Mesenchymal stem cell (in vitro differentiated cells and primary cell): ENCODE measurements at regions not wholly inside any gene's neighbourhood (a gene's known extent, or its start where the extent isn't known, plus 50 kb on each side); places are given as distances from the start of the nearest gene placed in this dataset.
A peak's percentile ranks its signal among the peaks of the same experiment; 100 is the strongest.

ENCODE experiments used
- DNase-seq: peaks from one replicate; pipeline ENCODE4 v3.0.0-alpha.2; 2013
- H2AFZ ChIP-seq: one replicate; pipeline ENCODE4 v1.6.1; 2013; ENCODE audit warnings: low read depth, mild to moderate bottlenecking, control low read depth, inconsistent platforms, low read length, moderate library complexity
- H2AK5ac ChIP-seq: 2 replicates; pipeline ENCODE4 v1.6.1; 2013; ENCODE audit warnings: low read length, moderate library complexity, mild to moderate bottlenecking, inconsistent platforms; ENCODE audit not compliant: severe bottlenecking
- H2BK120ac ChIP-seq: one replicate; pipeline ENCODE4 v1.6.1; 2013; ENCODE audit warnings: low read depth, mild to moderate bottlenecking, inconsistent platforms, low read length, moderate library complexity
- H2BK12ac ChIP-seq, 2 experiments: one replicate each; pipeline ENCODE4 v1.6.1; 2013; ENCODE audit warnings: inconsistent platforms in 2 of 2, low read length in 2 of 2, mild to moderate bottlenecking in 2 of 2, moderate library complexity in 2 of 2, control low read depth in 1 of 2
- H2BK15ac ChIP-seq: one replicate; pipeline ENCODE4 v1.6.1; 2013; ENCODE audit warnings: mild to moderate bottlenecking, low read depth, inconsistent platforms; ENCODE audit not compliant: poor library complexity, severe bottlenecking
- H2BK5ac ChIP-seq: 2 replicates; pipeline ENCODE4 v1.6.1; 2013; ENCODE audit warnings: low read depth, mild to moderate bottlenecking, low read length, control low read depth, inconsistent platforms; ENCODE audit not compliant: poor library complexity, severe bottlenecking
- H3K14ac ChIP-seq, 2 experiments: one replicate each; pipeline ENCODE4 v1.6.1; 2013; ENCODE audit warnings: inconsistent platforms in 2 of 2, low read length in 2 of 2, control low read depth in 1 of 2, mild to moderate bottlenecking in 1 of 2, moderate library complexity in 1 of 2
- H3K18ac ChIP-seq, 2 experiments: one replicate each; pipeline ENCODE4 v1.6.1; 2013; ENCODE audit warnings: inconsistent platforms in 2 of 2, low read length in 2 of 2, control low read depth in 1 of 2, low read depth in 1 of 2, mild to moderate bottlenecking in 1 of 2
- H3K23ac ChIP-seq, 2 experiments: one replicate each; pipeline ENCODE4 v1.6.1; 2013; ENCODE audit warnings: inconsistent platforms in 2 of 2, low read length in 2 of 2, mild to moderate bottlenecking in 2 of 2, moderate library complexity in 2 of 2, control low read depth in 1 of 2
- H3K27ac ChIP-seq: 2 replicates; pipeline ENCODE4 v1.5.1; 2013; ENCODE audit warnings: mild to moderate bottlenecking, moderate library complexity, low read length, control low read depth, inconsistent platforms; ENCODE audit not compliant: poor library complexity, severe bottlenecking
- H3K27me3 ChIP-seq, 2 experiments: 2 replicates each; pipeline versions ENCODE4 v1.6.1 to v1.7.0; 2013; ENCODE audit warnings: low read length in 2 of 2, mild to moderate bottlenecking in 2 of 2, moderate library complexity in 2 of 2, control low read depth in 1 of 2, inconsistent platforms in 1 of 2; ENCODE audit not compliant: control insufficient read depth in 1 of 2, insufficient read depth in 1 of 2
- H3K36me3 ChIP-seq, 2 experiments: 2 replicates each; pipeline versions ENCODE4 v1.6.1 to v1.7.0; 2013; ENCODE audit warnings: low read length in 2 of 2, control low read depth in 1 of 2, inconsistent platforms in 1 of 2, low read depth in 1 of 2, mild to moderate bottlenecking in 1 of 2; ENCODE audit not compliant: insufficient read depth in 2 of 2, control insufficient read depth in 1 of 2
- H3K4ac ChIP-seq, 2 experiments: one replicate each; pipeline ENCODE4 v1.6.1; 2013; ENCODE audit warnings: inconsistent platforms in 2 of 2, low read length in 2 of 2, mild to moderate bottlenecking in 2 of 2, moderate library complexity in 2 of 2, control low read depth in 1 of 2, low read depth in 1 of 2
- H3K4me1 ChIP-seq: 2 replicates; pipeline ENCODE4 v1.6.1; 2013; ENCODE audit warnings: low read depth, low read length, control low read depth; ENCODE audit not compliant: control insufficient read depth, insufficient read depth
- H3K4me2 ChIP-seq: 2 replicates; pipeline ENCODE4 v1.6.1; 2013; ENCODE audit warnings: low read length, mild to moderate bottlenecking, inconsistent platforms; ENCODE audit not compliant: poor library complexity, severe bottlenecking
- H3K4me3 ChIP-seq, 2 experiments: 2 replicates each; pipeline versions ENCODE4 v1.5.1 to v1.7.0; 2013; ENCODE audit warnings: low read length in 2 of 2, mild to moderate bottlenecking in 2 of 2, control low read depth in 1 of 2, low read depth in 1 of 2; ENCODE audit not compliant: insufficient read depth in 1 of 2
- H3K79me1 ChIP-seq: replicated peaks from 2 replicates; pipeline ENCODE4 v1.6.1; 2013; ENCODE audit warnings: mild to moderate bottlenecking, control low read depth, low read length, inconsistent platforms; ENCODE audit not compliant: poor library complexity, severe bottlenecking
- H3K9ac ChIP-seq: 2 replicates; pipeline ENCODE4 v1.7.0; 2013; ENCODE audit warnings: mild to moderate bottlenecking, low read length, moderate library complexity
- H3K9me3 ChIP-seq: 2 replicates; pipeline ENCODE4 v1.7.0; 2013; ENCODE audit warnings: mild to moderate bottlenecking, low read length; ENCODE audit not compliant: control insufficient read depth
- H4K8ac ChIP-seq: one replicate; pipeline ENCODE4 v1.6.1; 2013; ENCODE audit warnings: inconsistent platforms, mild to moderate bottlenecking, low read length, moderate library complexity
- H4K91ac ChIP-seq: one replicate; pipeline ENCODE4 v1.6.1; 2013; ENCODE audit warnings: mild to moderate bottlenecking, low read length, inconsistent platforms
- WGBS: methylation state at CpG from one replicate; pipeline ENCODE4 v1.1.7; 2013; ENCODE audit warnings: mixed read lengths; 5-methylcytosine and 5-hydroxymethylcytosine counted together

DNA sequence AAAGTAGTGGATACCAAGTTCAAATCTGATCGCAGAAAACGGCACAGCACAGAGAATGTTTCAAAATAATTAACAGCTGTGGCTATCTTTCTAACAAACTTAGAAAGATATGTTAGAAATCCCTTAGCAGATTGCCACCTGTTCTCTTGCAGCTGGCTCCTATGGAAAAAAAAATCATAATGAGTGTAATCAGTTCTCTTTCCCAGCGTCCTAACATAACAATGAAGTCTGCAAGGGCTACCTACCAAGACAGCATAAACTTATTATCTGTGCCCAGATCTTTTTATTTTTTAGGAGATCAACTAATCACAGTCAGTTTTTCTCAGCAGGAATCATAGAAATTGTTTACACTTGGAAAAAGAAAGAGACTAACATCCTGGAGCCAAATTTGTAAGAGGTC is 358.6 kb upstream of the FOXG1 start:
- no peak overlapping the region for H3K14ac ChIP-seq
- H3K27me3 ChIP-seq, result no peaks in the 10 kb centered on the region
- H4K8ac ChIP-seq, result no peak overlapping the region
- H3K23ac ChIP-seq, result no peak overlapping the region
- no peak overlapping the region for H3K4me3 ChIP-seq
- no peak overlapping the region for H3K4ac ChIP-seq
- no peak overlapping the region for H3K27ac ChIP-seq
- no peak overlapping the region for H2BK5ac ChIP-seq
- H3K4me1 ChIP-seq, result no peaks in the 10 kb centered on the region
- no peak overlapping the region for H2BK120ac ChIP-seq
- H3K4me2 ChIP-seq, result no peak overlapping the region
- H3K9me3 ChIP-seq, result no peaks in the 10 kb centered on the region
- no peak overlapping the region for H2AFZ ChIP-seq
- no peak for DNase-seq
- no peak overlapping the region for H2AK5ac ChIP-seq
- H3K79me1 ChIP-seq, result no peaks in the 10 kb centered on the region
- H3K18ac ChIP-seq, result no peak overlapping the region
- H3K36me3 ChIP-seq, result no peaks in the 10 kb centered on the region
- H2BK15ac ChIP-seq, result no peak overlapping the region
- WGBS, result 29% methylated on average over 1 of the region's 3 CpGs
- no peak overlapping the region for H4K91ac ChIP-seq
- no peak overlapping the region for H3K9ac ChIP-seq
- H2BK12ac ChIP-seq, result no peak overlapping the region

DNA sequence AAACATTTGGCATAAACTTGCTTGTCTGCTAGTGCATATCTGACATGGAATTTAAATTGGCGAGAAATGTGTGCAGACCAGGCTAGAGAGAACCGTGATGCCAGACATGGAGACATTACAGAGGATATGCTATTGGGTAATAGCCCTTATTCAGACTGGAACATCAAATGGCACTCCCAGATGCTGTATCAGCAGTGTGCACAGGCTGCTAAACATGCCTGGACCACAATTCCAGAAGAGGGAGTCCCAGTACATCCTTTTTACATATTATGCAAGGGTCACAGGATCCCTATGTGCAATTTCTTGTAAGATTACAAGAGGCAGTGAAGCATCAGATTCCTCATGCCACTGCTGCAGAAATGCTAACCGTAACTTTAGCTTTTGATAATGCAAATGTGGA is 354.5 kb upstream of the FOXG1 start:
- no peak overlapping the region for H3K4ac ChIP-seq
- H4K8ac ChIP-seq, result no peak overlapping the region
- H3K14ac ChIP-seq, result no peak overlapping the region
- WGBS, result 71% methylated on average over 3 of the region's 3 CpGs
- H3K4me1 ChIP-seq, result no peaks in the 10 kb centered on the region
- H3K9ac ChIP-seq, result no peak overlapping the region
- H2BK15ac ChIP-seq, result no peak overlapping the region
- no peak overlapping the region for H3K4me2 ChIP-seq
- H2BK12ac ChIP-seq, result no peak overlapping the region
- no peaks in the 10 kb centered on the region for H3K36me3 ChIP-seq
- no peak overlapping the region for H3K27ac ChIP-seq
- H2AFZ ChIP-seq, result no peak overlapping the region
- H4K91ac ChIP-seq, result no peak overlapping the region
- no peak for DNase-seq
- H3K4me3 ChIP-seq, result no peak overlapping the region
- H2AK5ac ChIP-seq, result no peak overlapping the region
- no peak overlapping the region for H3K18ac ChIP-seq
- H3K79me1 ChIP-seq, result no peaks in the 10 kb centered on the region
- no peak overlapping the region for H3K23ac ChIP-seq
- H2BK120ac ChIP-seq, result no peak overlapping the region
- H2BK5ac ChIP-seq, result no peak overlapping the region
- H3K27me3 ChIP-seq, result no peaks in the 10 kb centered on the region
- peaks cover 3% of the 10 kb centered on the region for H3K9me3 ChIP-seq

DNA sequence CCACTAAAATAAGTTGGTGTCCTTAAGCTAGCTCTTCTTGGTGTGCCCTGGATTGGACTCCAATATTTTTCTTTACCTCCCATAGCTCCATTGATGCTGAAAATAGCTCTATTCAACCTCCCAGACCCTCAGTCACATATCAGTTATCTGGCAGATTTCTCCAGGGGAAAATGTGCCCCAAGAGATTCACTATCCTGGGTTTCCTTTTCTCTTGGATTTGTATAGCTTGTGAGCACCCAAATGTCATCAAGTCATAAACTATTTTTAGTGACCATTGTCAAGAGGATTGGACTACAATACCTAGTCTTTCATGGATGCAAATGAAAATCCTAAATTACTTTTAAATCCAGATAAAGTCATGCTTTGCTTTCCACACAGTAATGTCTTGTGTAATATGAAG is 339.6 kb upstream of the FOXG1 start:
- Histone ChIP-seq H3K18ac (no peak overlapping the region), H2AFZ (no peak overlapping the region), H3K79me1 (no peaks in the 10 kb centered on the region), H3K4me1 (no peaks in the 10 kb centered on the region), H2BK5ac (no peak overlapping the region), H3K4me2 (no peak overlapping the region), H3K14ac (no peak overlapping the region), H3K27me3 (no peaks in the 10 kb centered on the region), H3K36me3 (no peaks in the 10 kb centered on the region), H2BK120ac (no peak overlapping the region), H3K4ac (no peak overlapping the region), H4K8ac (no peak overlapping the region), H2AK5ac (no peak overlapping the region), H3K4me3 (peak overlapping the region in 1 of 2 experiments; percentile 3), H2BK15ac (no peak overlapping the region), H3K23ac (no peak overlapping the region), H3K9me3 (peaks cover 32% of the 10 kb centered on the region), H2BK12ac (no peak overlapping the region), H3K27ac (no peak overlapping the region), H3K9ac (no peak overlapping the region), H4K91ac (no peak overlapping the region)
- DNase-seq, result no peak

DNA sequence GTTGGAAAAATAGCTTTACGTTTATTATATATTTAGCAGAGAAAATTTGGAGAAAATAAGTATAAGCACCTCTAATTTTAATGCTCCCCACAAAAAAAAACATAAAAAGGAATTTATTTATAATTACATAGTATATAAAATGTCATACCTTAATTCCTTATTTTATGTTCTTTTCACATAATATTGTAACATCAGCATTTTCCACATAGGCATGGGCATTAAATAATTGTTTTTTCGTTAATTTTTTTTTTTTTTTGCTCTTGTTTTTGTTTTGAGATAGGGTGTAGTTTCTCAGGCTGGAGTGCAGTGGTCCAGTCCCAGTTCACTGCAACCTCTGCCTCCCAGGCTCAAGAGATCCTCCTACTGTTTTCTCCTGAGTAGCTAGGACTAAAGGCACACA is 329.8 kb upstream of the FOXG1 start:
- no peak overlapping the region for H3K9ac ChIP-seq
- H2BK120ac ChIP-seq, result no peak overlapping the region
- H2AK5ac ChIP-seq, result no peak overlapping the region
- H4K91ac ChIP-seq, result no peak overlapping the region
- peaks cover 19% of the 10 kb centered on the region for H3K9me3 ChIP-seq
- H3K79me1 ChIP-seq, result no peaks in the 10 kb centered on the region
- H3K4me1 ChIP-seq, result no peaks in the 10 kb centered on the region
- H3K4me3 ChIP-seq, result no peak overlapping the region
- H3K27ac ChIP-seq, result no peak overlapping the region
- no CpG with 5 or more reads among the region's 2 CpGs for WGBS
- no peak for DNase-seq
- H3K27me3 ChIP-seq, result no peaks in the 10 kb centered on the region
- H3K14ac ChIP-seq, result no peak overlapping the region
- H2BK15ac ChIP-seq, result no peak overlapping the region
- H3K23ac ChIP-seq, result no peak overlapping the region
- no peak overlapping the region for H3K4ac ChIP-seq
- H2BK12ac ChIP-seq, result no peak overlapping the region
- no peak overlapping the region for H3K18ac ChIP-seq
- H2AFZ ChIP-seq, result no peak overlapping the region
- no peaks in the 10 kb centered on the region for H3K36me3 ChIP-seq
- no peak overlapping the region for H4K8ac ChIP-seq
- H2BK5ac ChIP-seq, result no peak overlapping the region
- H3K4me2 ChIP-seq, result no peak overlapping the region
